Smooth muscle cell (in vitro differentiated cells): ENCODE measurements at regions not wholly inside any gene's neighbourhood (a gene's known extent, or its start where the extent isn't known, plus 50 kb on each side); places are given as distances from the start of the nearest gene placed in this dataset.
A peak's percentile ranks its signal among the peaks of the same experiment; 100 is the strongest.

Experiments
- DNase-seq: peaks from one replicate; lab custom pipeline; 2025; ENCODE audit not compliant: unreplicated experiment; lab: John Stamatoyannopoulos, UW
- H2AFZ ChIP-seq: fragments of 200-600 bp; sonication (generic); 2 replicates; pipeline ENCODE4 v1.6.0; 2016; ENCODE audit warnings: antibody characterized with exemption, low read depth, mild to moderate bottlenecking
- H3F3A ChIP-seq: fragments of 200-600 bp; sonication (generic); 2 replicates; pipeline ENCODE4 v1.6.0; 2017; ENCODE audit warnings: antibody characterized with exemption, low read depth
- H3K27ac ChIP-seq: fragments of 200-600 bp; sonication (generic); 2 replicates; pipeline ENCODE4 v1.5.1; 2016; ENCODE audit warnings: low read depth, mild to moderate bottlenecking
- H3K27me3 ChIP-seq: fragments of 200-600 bp; sonication (generic); 2 replicates; pipeline ENCODE4 v1.6.1; 2016; ENCODE audit warnings: low read depth, mild to moderate bottlenecking
- H3K36me3 ChIP-seq: fragments of 200-600 bp; sonication (generic); 2 replicates; pipeline ENCODE4 v1.5.1; 2016; ENCODE audit warnings: low read depth
- H3K4me1 ChIP-seq: fragments of 200-600 bp; sonication (generic); 2 replicates; pipeline ENCODE4 v1.5.1; 2016; ENCODE audit warnings: low read depth
- H3K4me2 ChIP-seq: fragments of 200-600 bp; sonication (generic); 2 replicates; pipeline ENCODE4 v1.6.0; 2016; ENCODE audit warnings: mild to moderate bottlenecking
- H3K4me3 ChIP-seq: fragments of 200-600 bp; sonication (generic); 2 replicates; pipeline ENCODE4 v1.5.1; 2016; ENCODE audit warnings: mild to moderate bottlenecking
- H3K79me2 ChIP-seq: fragments of 200-600 bp; sonication (generic); 2 replicates; pipeline ENCODE4 v1.6.0; 2016; ENCODE audit warnings: low read depth, mild to moderate bottlenecking
- H3K9ac ChIP-seq: fragments of 200-600 bp; sonication (generic); 2 replicates; pipeline ENCODE4 v1.6.0; 2016; ENCODE audit warnings: low read depth
- H3K9me3 ChIP-seq: fragments of 200-600 bp; sonication (generic); replicated peaks from 2 replicates; pipeline ENCODE4 v1.5.1; 2016; ENCODE audit warnings: low read depth
- H4K20me1 ChIP-seq: fragments of 200-600 bp; sonication (generic); 2 replicates; pipeline ENCODE4 v1.6.0; 2016; ENCODE audit warnings: low read depth
- CTCF ChIP-seq: fragments of 200-600 bp; sonication (generic); IDR thresholded peaks from 2 replicates; pipeline ENCODE4 v1.5.1; 2017; ENCODE audit warnings: borderline replicate concordance, mild to moderate bottlenecking, antibody characterized with exemption; ENCODE audit not compliant: insufficient read depth, poor library complexity, severe bottlenecking
- WGBS: methylation state at CpG from one replicate; pipeline ENCODE4 v1.1.7; 2016; ENCODE audit warnings: low lambda C conversion rate; 5-methylcytosine and 5-hydroxymethylcytosine counted together

GRCh38 chr4:13891544-13891939, 264.0 kb upstream of the BOD1L1 start:
- H4K20me1 ChIP-seq = no peaks in the 10 kb centered on the region
- no peak overlapping the region for H3K4me3 ChIP-seq
- no peaks in the 10 kb centered on the region for H3K36me3 ChIP-seq
- H3K27ac ChIP-seq = peak overlapping the region; percentile 98
- no peak overlapping the region for H3K9ac ChIP-seq
- no peak for DNase-seq
- peaks cover 15% of the 10 kb centered on the region for H3F3A ChIP-seq
- WGBS = 81% methylated on average over 6 of the region's 6 CpGs
- no peak overlapping the region for H2AFZ ChIP-seq
- H3K9me3 ChIP-seq = no peaks in the 10 kb centered on the region
- TF ChIP-seq CTCF = no peak
- no peaks in the 10 kb centered on the region for H3K27me3 ChIP-seq
- H3K4me2 ChIP-seq = peak overlapping the region; percentile 32
- H3K79me2 ChIP-seq = no peaks in the 10 kb centered on the region
- peaks cover 6% of the 10 kb centered on the region for H3K4me1 ChIP-seq

GRCh38 chr4:13892739-13893105, 265.2 kb upstream of the BOD1L1 start:
- Histone ChIP-seq H3F3A (peaks cover 15% of the 10 kb centered on the region), H3K27ac (peak overlapping the region; percentile 98), H3K36me3 (no peaks in the 10 kb centered on the region), H3K4me2 (peak overlapping the region; percentile 70), H2AFZ (peak overlapping the region; percentile 69), H3K79me2 (no peaks in the 10 kb centered on the region), H3K4me3 (no peak overlapping the region), H3K27me3 (no peaks in the 10 kb centered on the region), H3K9me3 (no peaks in the 10 kb centered on the region), H3K9ac (peak overlapping the region; percentile 86), H4K20me1 (no peaks in the 10 kb centered on the region), H3K4me1 (peaks cover 6% of the 10 kb centered on the region)
- 0% methylated on average over 1 of the region's 1 CpG for WGBS
- no peak for TF ChIP-seq CTCF
- DNase-seq = no peak

GRCh38 chr4:13893211-13893610, 265.7 kb upstream of the BOD1L1 start:
- no peaks in the 10 kb centered on the region for H3K79me2 ChIP-seq
- peak overlapping the region; percentile 70 for H3K4me2 ChIP-seq
- peaks cover 15% of the 10 kb centered on the region for H3F3A ChIP-seq
- no peaks in the 10 kb centered on the region for H3K27me3 ChIP-seq
- peak overlapping the region; percentile 98 for H3K27ac ChIP-seq
- no peak overlapping the region for H2AFZ ChIP-seq
- H3K9ac ChIP-seq = peak overlapping the region; percentile 86
- H3K36me3 ChIP-seq = no peaks in the 10 kb centered on the region
- H3K4me3 ChIP-seq = no peak overlapping the region
- 84% methylated on average over 3 of the region's 3 CpGs for WGBS
- H3K4me1 ChIP-seq = peaks cover 6% of the 10 kb centered on the region
- no peaks in the 10 kb centered on the region for H4K20me1 ChIP-seq
- H3K9me3 ChIP-seq = no peaks in the 10 kb centered on the region
- DNase-seq = no peak
- TF ChIP-seq CTCF = no peak

DNA sequence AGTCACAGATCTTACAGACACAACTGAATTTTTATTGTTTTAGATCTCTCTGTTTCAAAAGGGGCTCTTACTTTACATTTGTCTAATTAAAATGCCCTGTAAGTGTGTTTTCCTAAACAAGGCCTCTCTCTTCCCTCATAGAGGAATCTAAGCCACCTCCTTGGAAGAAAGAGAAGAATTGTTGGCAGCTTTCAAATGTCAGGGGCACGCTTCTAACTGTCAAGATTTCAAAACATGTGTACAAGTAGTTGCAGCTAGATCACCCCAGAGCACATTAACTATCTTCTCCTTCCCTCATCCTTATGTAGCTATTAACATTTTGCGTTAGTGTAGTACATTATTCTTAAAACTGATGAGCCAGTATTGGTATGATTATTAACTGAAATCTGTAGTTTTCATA, 266.5 kb upstream of the BOD1L1 start:
- Histone ChIP-seq H3K4me1 (peaks cover 6% of the 10 kb centered on the region), H3K4me2 (no peak overlapping the region), H3K27ac (peak overlapping the region; percentile 98), H3K4me3 (no peak overlapping the region), H3K36me3 (no peaks in the 10 kb centered on the region), H3K27me3 (no peaks in the 10 kb centered on the region), H2AFZ (no peak overlapping the region), H4K20me1 (no peaks in the 10 kb centered on the region), H3K9ac (peak overlapping the region; percentile 86), H3F3A (peaks cover 15% of the 10 kb centered on the region), H3K79me2 (no peaks in the 10 kb centered on the region), H3K9me3 (no peaks in the 10 kb centered on the region)
- no peak for TF ChIP-seq CTCF
- no peak for DNase-seq
- WGBS = 96% methylated on average over 2 of the region's 2 CpGs
